ENCODE measurements at regions not wholly inside any gene's neighbourhood (a gene's known extent, or its start where the extent isn't known, plus 50 kb on each side); places are given as distances from the start of the nearest gene placed in this dataset.

DNA sequence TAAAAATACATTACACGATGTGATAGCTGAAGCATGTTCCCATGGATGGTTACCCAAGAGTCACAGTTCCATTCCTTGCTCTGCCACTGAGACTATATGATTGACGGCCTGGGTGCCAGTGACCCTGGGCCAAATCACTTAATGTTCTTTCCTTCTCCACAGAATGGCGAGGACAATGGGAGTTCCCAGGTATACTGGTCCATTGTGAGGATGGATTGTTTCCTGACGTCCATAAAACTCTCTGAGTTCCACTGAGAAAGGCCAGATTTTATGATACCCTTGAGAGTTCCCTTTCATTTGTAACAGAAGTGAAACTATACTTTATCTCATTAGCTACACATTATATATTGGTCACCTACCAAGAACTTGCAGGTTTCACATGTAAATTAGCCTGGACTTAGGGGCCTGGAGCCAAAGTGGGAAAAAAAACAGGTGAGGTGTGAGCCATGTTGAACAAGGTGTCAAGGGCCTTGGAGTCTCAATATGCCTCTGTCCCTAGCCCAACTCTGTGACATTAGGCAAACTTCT lies 502.2 kb upstream of the DAB1 start:
- TF ChIP-seq SIN3A (IDR thresholded peaks at IDR 0.05; ENCODE audit: borderline replicate concordance in 2 of 2, control insufficient read depth in 1 of 2, low read depth in 2 of 2, low read length in 2 of 2) (no peak), BHLHE40 (IDR thresholded peaks at IDR 0.05; ENCODE audit: low read length) (no peak), RBM34 (IDR thresholded peaks at IDR 0.05; ENCODE audit: borderline replicate concordance, insufficient read depth, low read length) (no peak), NR2F6 (CRISPR knock-in tag; IDR thresholded peaks at IDR 0.05) (no peak), SREBF1 (IDR thresholded peaks at IDR 0.05; ENCODE audit: borderline replicate concordance, low read depth, low read length) (no peak), HNRNPK (IDR thresholded peaks at IDR 0.05; ENCODE audit: low read depth, low read length, poor library complexity, severe bottlenecking) (no peak)
- TF ChIP-seq, protein P1, sequence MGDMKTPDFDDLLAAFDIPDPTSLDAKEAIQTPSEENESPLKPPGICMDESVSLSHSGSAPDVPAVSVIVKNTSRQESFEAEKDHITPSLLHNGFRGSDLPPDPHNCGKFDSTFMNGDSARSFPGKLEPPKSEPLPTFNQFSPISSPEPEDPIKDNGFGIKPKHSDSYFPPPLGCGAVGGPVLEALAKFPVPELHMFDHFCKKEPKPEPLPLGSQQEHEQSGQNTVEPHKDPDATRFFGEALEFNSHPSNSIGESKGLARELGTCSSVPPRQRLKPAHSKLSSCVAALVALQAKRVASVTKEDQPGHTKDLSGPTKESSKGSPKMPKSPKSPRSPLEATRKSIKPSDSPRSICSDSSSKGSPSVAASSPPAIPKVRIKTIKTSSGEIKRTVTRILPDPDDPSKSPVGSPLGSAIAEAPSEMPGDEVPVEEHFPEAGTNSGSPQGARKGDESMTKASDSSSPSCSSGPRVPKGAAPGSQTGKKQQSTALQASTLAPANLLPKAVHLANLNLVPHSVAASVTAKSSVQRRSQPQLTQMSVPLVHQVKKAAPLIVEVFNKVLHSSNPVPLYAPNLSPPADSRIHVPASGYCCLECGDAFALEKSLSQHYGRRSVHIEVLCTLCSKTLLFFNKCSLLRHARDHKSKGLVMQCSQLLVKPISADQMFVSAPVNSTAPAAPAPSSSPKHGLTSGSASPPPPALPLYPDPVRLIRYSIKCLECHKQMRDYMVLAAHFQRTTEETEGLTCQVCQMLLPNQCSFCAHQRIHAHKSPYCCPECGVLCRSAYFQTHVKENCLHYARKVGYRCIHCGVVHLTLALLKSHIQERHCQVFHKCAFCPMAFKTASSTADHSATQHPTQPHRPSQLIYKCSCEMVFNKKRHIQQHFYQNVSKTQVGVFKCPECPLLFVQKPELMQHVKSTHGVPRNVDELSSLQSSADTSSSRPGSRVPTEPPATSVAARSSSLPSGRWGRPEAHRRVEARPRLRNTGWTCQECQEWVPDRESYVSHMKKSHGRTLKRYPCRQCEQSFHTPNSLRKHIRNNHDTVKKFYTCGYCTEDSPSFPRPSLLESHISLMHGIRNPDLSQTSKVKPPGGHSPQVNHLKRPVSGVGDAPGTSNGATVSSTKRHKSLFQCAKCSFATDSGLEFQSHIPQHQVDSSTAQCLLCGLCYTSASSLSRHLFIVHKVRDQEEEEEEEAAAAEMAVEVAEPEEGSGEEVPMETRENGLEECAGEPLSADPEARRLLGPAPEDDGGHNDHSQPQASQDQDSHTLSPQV (IDR thresholded peaks at IDR 0.05) = no peak
- TF ChIP-seq, protein P2, sequence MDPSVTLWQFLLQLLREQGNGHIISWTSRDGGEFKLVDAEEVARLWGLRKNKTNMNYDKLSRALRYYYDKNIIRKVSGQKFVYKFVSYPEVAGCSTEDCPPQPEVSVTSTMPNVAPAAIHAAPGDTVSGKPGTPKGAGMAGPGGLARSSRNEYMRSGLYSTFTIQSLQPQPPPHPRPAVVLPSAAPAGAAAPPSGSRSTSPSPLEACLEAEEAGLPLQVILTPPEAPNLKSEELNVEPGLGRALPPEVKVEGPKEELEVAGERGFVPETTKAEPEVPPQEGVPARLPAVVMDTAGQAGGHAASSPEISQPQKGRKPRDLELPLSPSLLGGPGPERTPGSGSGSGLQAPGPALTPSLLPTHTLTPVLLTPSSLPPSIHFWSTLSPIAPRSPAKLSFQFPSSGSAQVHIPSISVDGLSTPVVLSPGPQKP (CRISPR knock-in tag; IDR thresholded peaks at IDR 0.05) = no peak
- TF ChIP-seq, protein P3, sequence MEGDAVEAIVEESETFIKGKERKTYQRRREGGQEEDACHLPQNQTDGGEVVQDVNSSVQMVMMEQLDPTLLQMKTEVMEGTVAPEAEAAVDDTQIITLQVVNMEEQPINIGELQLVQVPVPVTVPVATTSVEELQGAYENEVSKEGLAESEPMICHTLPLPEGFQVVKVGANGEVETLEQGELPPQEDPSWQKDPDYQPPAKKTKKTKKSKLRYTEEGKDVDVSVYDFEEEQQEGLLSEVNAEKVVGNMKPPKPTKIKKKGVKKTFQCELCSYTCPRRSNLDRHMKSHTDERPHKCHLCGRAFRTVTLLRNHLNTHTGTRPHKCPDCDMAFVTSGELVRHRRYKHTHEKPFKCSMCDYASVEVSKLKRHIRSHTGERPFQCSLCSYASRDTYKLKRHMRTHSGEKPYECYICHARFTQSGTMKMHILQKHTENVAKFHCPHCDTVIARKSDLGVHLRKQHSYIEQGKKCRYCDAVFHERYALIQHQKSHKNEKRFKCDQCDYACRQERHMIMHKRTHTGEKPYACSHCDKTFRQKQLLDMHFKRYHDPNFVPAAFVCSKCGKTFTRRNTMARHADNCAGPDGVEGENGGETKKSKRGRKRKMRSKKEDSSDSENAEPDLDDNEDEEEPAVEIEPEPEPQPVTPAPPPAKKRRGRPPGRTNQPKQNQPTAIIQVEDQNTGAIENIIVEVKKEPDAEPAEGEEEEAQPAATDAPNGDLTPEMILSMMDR (IDR thresholded peaks at IDR 0.05 in 2 of 3, conservative IDR thresholded peaks at IDR 0.05 in 1 of 3; ENCODE audit: insufficient read depth in 2 of 3, low read depth in 1 of 3, low read length in 3 of 3) = no peak

All from K562 (cell line).